Motor neuron (in vitro differentiated cells): ENCODE measurements at regions not wholly inside any gene's neighbourhood (a gene's known extent, or its start where the extent isn't known, plus 50 kb on each side); places are given as distances from the start of the nearest gene placed in this dataset.
A peak's percentile ranks its signal among the peaks of the same experiment; 100 is the strongest.

Source experiments
- ATAC-seq, 8 experiments: fragments of 200-7000 bp; cut with Tn5 transposase; replicated peaks in 6 of 8; 2 replicates each; pipeline ENCODE4 v1.8.0; 2021; ENCODE audit warnings: mild to moderate bottlenecking in 8 of 8, moderate library complexity in 8 of 8
- H3K27ac ChIP-seq, 2 donors: fragments of 250-450 bp; sonication (Bioruptor Pico); 2 replicates each; pipeline ENCODE4 v1.9.0; 2021; ENCODE audit warnings: antibody characterized with exemption in 2 of 2, mild to moderate bottlenecking in 2 of 2, moderate library complexity in 1 of 2
- H3K4me1 ChIP-seq, 2 donors: fragments of 250-450 bp; sonication (Bioruptor Pico); replicated peaks in 1 of 2; 2 replicates each; pipeline ENCODE4 v1.6.1; 2021; ENCODE audit warnings: antibody characterized with exemption in 2 of 2, mild to moderate bottlenecking in 2 of 2, moderate library complexity in 1 of 2
- H3K4me3 ChIP-seq, 5 donors: fragments of 250-450 bp; sonication (Bioruptor Pico); 2 replicates each; pipeline ENCODE4 v1.9.0; 2021; ENCODE audit warnings: antibody characterized with exemption in 5 of 5, mild to moderate bottlenecking in 5 of 5, moderate library complexity in 4 of 5
- WGBS, 10 experiments: fragments of 450-650 bp; shearing (Covaris generic); methylation state at CpG; one replicate each; pipeline ENCODE4 v1.0.0; 2022; 5-methylcytosine and 5-hydroxymethylcytosine counted together
- in situ Hi-C, 9 experiments: fragments of 400-800 bp; cut with MboI; loops; one replicate each; pipeline ENCODE4 v1.15.0; 2021; ENCODE audit warnings: low sequenced_read_pairs in 9 of 9, low pct_unique_long_range_greater_than_20kb in 2 of 9; ENCODE audit not compliant: unreplicated experiment in 9 of 9

- in situ Hi-C loops: no loop called here
- peak in 5 of 8 experiments; percentile 27 to 66 (median 57) for ATAC-seq
- H3K4me3 ChIP-seq: no peak overlapping the region
- 0 to 20% (median 9%) methylated on average over 1 to 2 of the region's 3 CpGs; no CpG with 5 or more reads in 4 of the 10 experiments for WGBS, 10 experiments
- no peak overlapping the region for H3K27ac ChIP-seq
- H3K4me1 ChIP-seq: peaks cover 21 to 50% of the 10 kb centered on the region in 2 donors
These were observed 66.2 kb upstream of the NEURL1B start for GRCh38 chr5:172574871-172575223.

GRCh38 chr5:172573986-172574870 lies 66.8 kb upstream of the NEURL1B start:
- peak in 5 of 8 experiments; percentile 4 to 21 (median 12) for ATAC-seq
- WGBS, 10 experiments: 0 to 100% (median 65%) methylated on average over 1 to 6 of the region's 12 CpGs; no CpG with 5 or more reads in 2 of the 10 experiments
- no peak overlapping the region for H3K4me3 ChIP-seq
- no peak overlapping the region for H3K27ac ChIP-seq
- peaks cover 24 to 56% of the 10 kb centered on the region in 2 donors for H3K4me1 ChIP-seq
- in situ Hi-C loops: no loop called here

- in situ Hi-C loops: no loop called here
- H3K4me3 ChIP-seq: no peak overlapping the region
- no peak for ATAC-seq
- H3K4me1 ChIP-seq: peaks cover 24 to 56% of the 10 kb centered on the region in 2 donors
- no peak overlapping the region for H3K27ac ChIP-seq
- WGBS, 10 experiments: 70 to 100% (median 88%) methylated on average over 3 to 8 of the region's 13 CpGs; no CpG with 5 or more reads in 3 of the 10 experiments
These were observed 67.8 kb upstream of the NEURL1B start for GRCh38 chr5:172573120-172573882.

- WGBS, 10 experiments: 0 to 100% (median 68%) methylated on average over 1 to 3 of the region's 3 CpGs; no CpG with 5 or more reads in 7 of the 10 experiments
- ATAC-seq: no peak
- H3K4me3 ChIP-seq: no peak overlapping the region
- peaks cover 24 to 51% of the 10 kb centered on the region in 2 donors for H3K4me1 ChIP-seq
- H3K27ac ChIP-seq: no peak overlapping the region
- in situ Hi-C loops: no loop called here
These were observed 68.6 kb upstream of the NEURL1B start for GRCh38 chr5:172572440-172572839.

GRCh38 chr5:172571892-172572291 lies 69.2 kb upstream of the NEURL1B start:
- peaks cover 24 to 50% of the 10 kb centered on the region in 2 donors for H3K4me1 ChIP-seq
- no peak overlapping the region for H3K4me3 ChIP-seq
- in situ Hi-C loops: no loop called here
- WGBS, 10 experiments: 0 to 100% (median 91%) methylated on average over 1 to 8 of the region's 8 CpGs
- no peak for ATAC-seq
- no peak overlapping the region for H3K27ac ChIP-seq

- Histone ChIP-seq H3K27ac (no peak overlapping the region), H3K4me3 (no peak overlapping the region), H3K4me1 (peaks cover 24 to 51% of the 10 kb centered on the region in 2 donors)
- peak in 1 of 8 experiments; percentile 10 for ATAC-seq
- WGBS, 10 experiments: 40 to 100% (median 83%) methylated on average over 1 to 2 of the region's 3 CpGs; no CpG with 5 or more reads in 5 of the 10 experiments
- in situ Hi-C loops: no loop called here
These were observed 69.7 kb upstream of the NEURL1B start for GRCh38 chr5:172571413-172571812.

GRCh38 chr5:172570594-172571334 lies 70.3 kb upstream of the NEURL1B start:
- no peak overlapping the region for H3K27ac ChIP-seq
- H3K4me1 ChIP-seq: peaks cover 24 to 45% of the 10 kb centered on the region in 2 donors
- no peak overlapping the region for H3K4me3 ChIP-seq
- in situ Hi-C loops: no loop called here
- ATAC-seq: no peak
- 0 to 83% (median 17%) methylated on average over 1 to 2 of the region's 3 CpGs; no CpG with 5 or more reads in 7 of the 10 experiments for WGBS, 10 experiments

- peak in 4 of 8 experiments; percentile 8 to 22 (median 14) for ATAC-seq
- Histone ChIP-seq H3K4me1 (peaks cover 21 to 46% of the 10 kb centered on the region in 2 donors), H3K4me3 (no peak overlapping the region), H3K27ac (no peak overlapping the region)
- in situ Hi-C loops: no loop called here
- WGBS, 10 experiments: 0 to 100% (median 35%) methylated on average over 1 to 3 of the region's 15 CpGs; no CpG with 5 or more reads in 4 of the 10 experiments
These were observed 71.1 kb upstream of the NEURL1B start for GRCh38 chr5:172569861-172570558.

- Histone ChIP-seq H3K27ac (no peak overlapping the region), H3K4me3 (no peak overlapping the region), H3K4me1 (peaks cover 10 to 33% of the 10 kb centered on the region in 2 donors)
- 33 to 100% (median 64%) methylated on average over 1 to 2 of the region's 3 CpGs; no CpG with 5 or more reads in 6 of the 10 experiments for WGBS, 10 experiments
- no peak for ATAC-seq
- in situ Hi-C loops: no loop called here
These were observed 72.7 kb upstream of the NEURL1B start for GRCh38 chr5:172568308-172568910.

GRCh38 chr5:172567843-172568242 lies 73.2 kb upstream of the NEURL1B start:
- H3K4me1 ChIP-seq: peaks cover 10 to 33% of the 10 kb centered on the region in 2 donors
- no peak for ATAC-seq
- no peak overlapping the region for H3K4me3 ChIP-seq
- H3K27ac ChIP-seq: no peak overlapping the region
- WGBS, 10 experiments: 79 to 100% (median 100%) methylated on average over 1 to 2 of the region's 6 CpGs; no CpG with 5 or more reads in 7 of the 10 experiments
- in situ Hi-C loops: no loop called here

GRCh38 chr5:172567294-172567693 lies 73.8 kb upstream of the NEURL1B start:
- no peak overlapping the region for H3K27ac ChIP-seq
- 53 to 100% (median 80%) methylated on average over 2 to 3 of the region's 7 CpGs; no CpG with 5 or more reads in 7 of the 10 experiments for WGBS, 10 experiments
- ATAC-seq: no peak
- peaks cover 10 to 33% of the 10 kb centered on the region in 2 donors for H3K4me1 ChIP-seq
- H3K4me3 ChIP-seq: no peak overlapping the region
- in situ Hi-C loops: no loop called here
